Activated CD8-positive, alpha-beta T cell treated with anti-CD3 and anti-CD28 coated beads, Interleukin-2, amount 10 ng/mL, durations not matched to agents 7 days and 5 days (primary cell): ENCODE measurements at regions not wholly inside any gene's neighbourhood (a gene's known extent, or its start where the extent isn't known, plus 50 kb on each side); places are given as distances from the start of the nearest gene placed in this dataset.
"Not testable (repeated sequence)": the region's sequence is repeated elsewhere in the genome, so short reads cannot be mapped to it uniquely, and the experiment has no call there.

Experiments used
- ATAC-seq: fragments of 150-1000 bp; cut with Tn5 transposase; one replicate; pipeline ENCODE4 v1.10.0; 2021; ENCODE audit warnings: moderate library complexity
- CTCF ChIA-PET: fragments of 350-600 bp; sonication (Branson Sonifier 250); formaldehyde crosslinking; loops from one replicate; lab custom pipeline; 2021; ENCODE audit warnings: antibody characterized with exemption; lab: Charles Lee
- POLR2A ChIA-PET: fragments of 350-600 bp; sonication (Branson Sonifier 250); formaldehyde crosslinking; loops from one replicate; lab custom pipeline; 2021; ENCODE audit warnings: antibody characterized with exemption; lab: Charles Lee
- DNase-seq: peaks from one replicate; pipeline ENCODE4 v3.0.0-alpha.2; 2020
- H3K27ac Mint-ChIP-seq: one replicate; pipeline ENCODE4 v1.8.0; 2021; ENCODE audit warnings: mild to moderate bottlenecking, mixed read lengths
- H3K27me3 Mint-ChIP-seq: one replicate; pipeline ENCODE4 v1.8.0; 2021; ENCODE audit warnings: low read depth, mixed read lengths
- H3K36me3 Mint-ChIP-seq: one replicate; pipeline ENCODE4 v1.8.0; 2021; ENCODE audit warnings: low read depth, mixed read lengths
- H3K4me1 Mint-ChIP-seq: one replicate; pipeline ENCODE4 v1.8.0; 2021; ENCODE audit warnings: low read depth, mixed read lengths
- H3K4me3 Mint-ChIP-seq: one replicate; pipeline ENCODE4 v1.8.0; 2021; ENCODE audit warnings: mild to moderate bottlenecking, mixed read lengths
- H3K9me3 Mint-ChIP-seq: one replicate; pipeline ENCODE4 v1.8.0; 2022; ENCODE audit warnings: mixed read lengths; ENCODE audit not compliant: insufficient read depth

DNA sequence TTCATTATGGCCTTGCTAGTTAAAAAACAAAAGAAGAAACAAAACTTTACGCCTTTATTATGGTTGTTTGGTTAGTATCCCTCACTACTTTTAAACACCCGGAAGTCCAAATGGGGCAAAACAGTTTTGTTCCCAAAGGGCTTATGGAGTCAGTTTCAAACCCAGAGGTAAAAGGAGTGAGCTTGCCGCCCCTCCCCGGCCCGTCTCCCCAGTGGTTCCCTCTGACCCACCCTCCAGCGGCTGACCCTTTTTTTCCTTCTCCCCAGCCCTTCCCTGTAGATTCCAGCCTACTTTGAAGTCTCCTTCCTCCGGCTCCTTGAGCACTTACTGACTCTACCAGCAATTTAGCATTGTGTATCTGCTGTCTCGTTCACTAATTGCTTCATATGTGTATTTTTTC, 209.2 kb downstream of the ICOS start:
- Mint-ChIP-seq H3K27me3 (peaks cover 19% of the 10 kb centered on the region), H3K4me1 (peaks cover 7% of the 10 kb centered on the region), H3K9me3 (no peaks in the 10 kb centered on the region), H3K4me3 (peak overlapping the region; percentile 78), H3K27ac (peak overlapping the region; percentile 79), H3K36me3 (no peaks in the 10 kb centered on the region)
- POLR2A ChIA-PET, result no interaction called here
- peak; percentile 15 for ATAC-seq
- no peak for DNase-seq
- CTCF ChIA-PET, result interaction anchor here (0.6 to 3.1 kb wide), 35 partner anchors 8 to 1531 kb away, joined by 3 to 65 read pairs (median 4); no protein-coding TSS in a partner anchor

DNA sequence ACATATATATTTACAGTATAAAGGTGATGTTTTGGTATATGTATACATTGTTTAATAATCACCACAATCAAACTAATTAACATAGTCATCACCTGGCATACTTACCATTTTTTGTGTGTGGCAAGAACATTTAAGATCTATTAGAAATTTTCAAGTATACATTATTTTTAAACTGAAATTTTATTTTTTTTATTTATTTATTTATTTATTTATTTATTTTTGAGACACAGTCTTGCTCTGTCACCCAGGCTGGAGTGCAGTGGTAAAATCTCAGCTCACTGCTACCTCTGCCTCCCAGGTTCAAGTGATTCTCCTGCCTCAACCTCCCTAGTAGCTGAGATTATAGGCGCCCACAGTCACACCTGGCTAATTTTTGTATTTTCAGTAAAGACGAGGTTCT, 210.5 kb downstream of the ICOS start:
- H3K36me3 Mint-ChIP-seq, POLR2A ChIA-PET, DNase-seq, H3K27ac Mint-ChIP-seq, H3K9me3 Mint-ChIP-seq, ATAC-seq, H3K4me3 Mint-ChIP-seq, CTCF ChIA-PET, H3K4me1 Mint-ChIP-seq: not testable (repeated sequence)
- peaks cover 20% of the 10 kb centered on the region for H3K27me3 Mint-ChIP-seq

DNA sequence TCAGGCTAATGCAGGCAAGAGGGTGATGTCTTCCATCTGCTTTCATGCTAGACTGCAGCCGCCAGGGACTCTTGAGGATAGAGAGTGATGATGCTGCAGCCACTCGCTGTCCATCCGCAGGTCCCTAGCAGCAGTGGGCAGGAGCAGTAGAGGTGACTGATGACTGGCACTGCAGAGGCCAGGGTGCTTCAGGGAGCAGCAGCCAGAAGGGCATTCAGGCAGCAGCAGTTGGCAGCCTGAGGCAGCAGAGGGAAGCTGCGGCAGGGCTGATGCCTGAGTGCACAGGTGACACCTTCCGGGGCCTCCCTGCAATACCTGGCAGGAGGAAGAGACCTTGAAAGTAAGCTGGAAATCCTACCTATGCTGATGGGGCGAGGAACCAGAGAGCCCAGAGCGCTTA, 214.2 kb downstream of the ICOS start:
- Mint-ChIP-seq H3K27ac (no peak overlapping the region), H3K9me3 (no peaks in the 10 kb centered on the region), H3K4me3 (no peak overlapping the region), H3K36me3 (no peaks in the 10 kb centered on the region), H3K4me1 (peaks cover 3% of the 10 kb centered on the region), H3K27me3 (peaks cover 15% of the 10 kb centered on the region)
- DNase-seq (no peak), ATAC-seq (no peak)
- ChIA-PET CTCF (no interaction called here), POLR2A (no interaction called here)

DNA sequence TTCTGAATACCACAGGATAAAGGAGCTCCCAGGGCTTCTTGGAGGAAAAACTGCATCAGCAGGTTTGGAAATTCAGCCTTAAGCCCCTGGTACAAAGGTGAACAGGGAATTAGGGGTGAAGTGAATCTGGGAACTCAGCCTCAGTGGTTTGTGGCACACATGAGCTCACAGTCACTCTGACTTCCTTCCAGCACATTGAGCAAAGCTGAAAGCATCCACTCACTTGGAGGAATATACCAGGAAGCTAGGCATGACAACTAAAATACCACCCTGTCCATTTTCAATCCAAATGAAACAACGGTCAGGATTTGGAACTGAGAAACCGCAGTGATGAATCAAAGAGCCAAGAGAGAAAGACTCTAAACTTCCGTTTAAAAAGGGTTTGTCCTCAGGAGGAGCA, 216.1 kb downstream of the ICOS start:
- no peaks in the 10 kb centered on the region for H3K9me3 Mint-ChIP-seq
- no peak for ATAC-seq
- no peak overlapping the region for H3K4me3 Mint-ChIP-seq
- DNase-seq, result no peak
- ChIA-PET POLR2A (no interaction called here), CTCF (interaction anchor here (1.0 to 1.2 kb wide), 3 partner anchors 18 to 27 kb away, joined by 3 to 4 read pairs (median 3); no protein-coding TSS in a partner anchor)
- no peaks in the 10 kb centered on the region for H3K4me1 Mint-ChIP-seq
- H3K27ac Mint-ChIP-seq, result no peak overlapping the region
- H3K27me3 Mint-ChIP-seq, result peaks cover 13% of the 10 kb centered on the region
- H3K36me3 Mint-ChIP-seq, result no peaks in the 10 kb centered on the region

DNA sequence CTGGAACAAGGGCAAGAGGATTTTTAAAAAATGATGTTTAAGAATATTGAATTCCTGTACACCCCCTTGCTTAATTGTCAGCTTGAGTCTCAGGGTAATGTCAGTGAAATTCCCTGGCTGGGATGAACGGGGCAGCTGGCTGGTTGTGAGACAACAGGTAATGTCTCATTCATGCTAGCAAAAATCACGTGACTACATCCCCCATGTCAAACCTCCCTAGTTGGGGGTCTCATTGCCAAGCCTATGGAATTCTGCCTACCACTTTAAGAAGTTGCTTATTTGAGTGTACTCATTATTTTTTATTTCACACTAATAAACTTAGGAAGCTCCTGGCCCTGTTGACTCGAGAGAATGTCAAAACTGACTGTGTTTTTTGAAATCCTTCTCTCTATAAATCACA, 218.3 kb downstream of the ICOS start:
- peaks cover 3% of the 10 kb centered on the region for H3K27me3 Mint-ChIP-seq
- H3K4me3 Mint-ChIP-seq, result no peak overlapping the region
- ATAC-seq, result no peak
- no peaks in the 10 kb centered on the region for H3K9me3 Mint-ChIP-seq
- CTCF ChIA-PET, result interaction anchor here (0.6 to 2.6 kb wide), 4 partner anchors 10 to 82 kb away, joined by 3 to 16 read pairs (median 4); no protein-coding TSS in a partner anchor
- no peaks in the 10 kb centered on the region for H3K4me1 Mint-ChIP-seq
- H3K27ac Mint-ChIP-seq, result no peak overlapping the region
- no peak for DNase-seq
- H3K36me3 Mint-ChIP-seq, result no peaks in the 10 kb centered on the region
- POLR2A ChIA-PET, result no interaction called here

DNA sequence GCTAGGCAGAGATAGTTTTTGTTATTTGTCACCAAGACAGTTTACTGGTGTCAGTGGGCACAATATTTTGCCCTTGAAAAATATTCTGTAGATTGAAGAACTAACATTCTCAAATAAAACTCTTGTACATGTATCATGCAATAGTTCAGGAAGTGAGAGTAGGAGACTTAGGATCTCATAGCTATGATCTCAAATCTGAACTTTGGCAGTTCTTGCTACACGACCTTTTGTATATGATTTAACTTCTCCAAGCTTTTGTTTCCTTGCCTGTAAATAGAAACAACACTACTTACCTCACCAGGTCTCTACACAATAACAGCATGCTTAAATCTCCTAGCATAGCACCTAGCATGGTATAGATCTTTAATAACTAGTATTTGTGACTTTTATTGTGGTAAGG, 219.9 kb downstream of the ICOS start:
- ChIA-PET CTCF (no interaction called here), POLR2A (no interaction called here)
- no peaks in the 10 kb centered on the region for H3K9me3 Mint-ChIP-seq
- no peak overlapping the region for H3K27ac Mint-ChIP-seq
- ATAC-seq, result no peak
- no peaks in the 10 kb centered on the region for H3K4me1 Mint-ChIP-seq
- peaks cover 3% of the 10 kb centered on the region for H3K27me3 Mint-ChIP-seq
- no peak for DNase-seq
- no peak overlapping the region for H3K4me3 Mint-ChIP-seq
- H3K36me3 Mint-ChIP-seq, result no peaks in the 10 kb centered on the region

DNA sequence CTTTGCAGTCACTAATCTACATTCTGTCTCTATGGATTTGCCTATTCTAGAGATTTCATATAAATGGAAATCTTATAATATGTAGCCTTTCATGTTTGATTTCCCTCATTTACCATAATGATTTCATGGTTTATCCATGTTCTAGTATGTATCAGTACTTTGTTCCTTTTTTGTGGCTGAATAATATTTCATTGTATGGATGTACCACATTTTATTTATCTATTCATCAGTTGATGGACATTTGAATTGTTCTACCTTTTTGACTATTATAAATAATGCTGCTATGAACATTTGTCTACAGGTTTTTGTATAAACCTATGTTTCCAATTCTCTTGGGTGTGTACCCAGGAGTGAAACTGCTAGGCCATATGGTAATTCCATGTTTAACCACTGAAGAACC, 221.1 kb downstream of the ICOS start:
- DNase-seq, result no peak
- no peaks in the 10 kb centered on the region for H3K9me3 Mint-ChIP-seq
- H3K4me3 Mint-ChIP-seq, result no peak overlapping the region
- no peak overlapping the region for H3K27ac Mint-ChIP-seq
- ATAC-seq, result no peak
- H3K36me3 Mint-ChIP-seq, result no peaks in the 10 kb centered on the region
- ChIA-PET POLR2A (no interaction called here), CTCF (interaction anchor here (1.0 kb wide), 1 partner anchor 20 kb away, joined by 4 read pairs; no protein-coding TSS in a partner anchor)
- H3K4me1 Mint-ChIP-seq, result no peaks in the 10 kb centered on the region
- H3K27me3 Mint-ChIP-seq, result peaks cover 3% of the 10 kb centered on the region

DNA sequence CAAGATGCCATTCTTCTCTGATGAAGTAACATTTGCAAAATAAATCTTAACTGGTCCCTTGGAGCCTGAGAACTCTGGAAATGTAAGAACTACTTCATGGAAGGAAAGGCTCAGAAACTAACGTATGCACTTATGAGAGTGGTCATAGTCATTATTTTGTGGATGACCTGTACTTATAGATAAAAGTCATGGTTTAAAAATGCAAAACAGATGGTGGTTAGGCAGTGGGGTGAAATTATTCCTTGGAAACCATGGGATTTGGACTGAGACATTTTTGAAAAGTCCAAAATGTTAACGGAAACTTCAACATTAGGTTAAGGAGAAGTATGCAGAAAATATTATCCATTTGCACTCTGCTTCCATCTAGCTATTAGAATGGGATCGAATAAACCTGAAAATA, 223.0 kb downstream of the ICOS start:
- CTCF ChIA-PET, result interaction anchor here (2.1 kb wide), 1 partner anchor 19 kb away, joined by 10 read pairs; no protein-coding TSS in a partner anchor
- ATAC-seq (no peak), DNase-seq (no peak)
- no peak overlapping the region for H3K27ac Mint-ChIP-seq
- H3K4me3 Mint-ChIP-seq, result no peak overlapping the region
- H3K36me3 Mint-ChIP-seq, result no peaks in the 10 kb centered on the region
- no peaks in the 10 kb centered on the region for H3K4me1 Mint-ChIP-seq
- H3K9me3 Mint-ChIP-seq, result no peaks in the 10 kb centered on the region
- peaks cover 7% of the 10 kb centered on the region for H3K27me3 Mint-ChIP-seq
- POLR2A ChIA-PET, result no interaction called here

DNA sequence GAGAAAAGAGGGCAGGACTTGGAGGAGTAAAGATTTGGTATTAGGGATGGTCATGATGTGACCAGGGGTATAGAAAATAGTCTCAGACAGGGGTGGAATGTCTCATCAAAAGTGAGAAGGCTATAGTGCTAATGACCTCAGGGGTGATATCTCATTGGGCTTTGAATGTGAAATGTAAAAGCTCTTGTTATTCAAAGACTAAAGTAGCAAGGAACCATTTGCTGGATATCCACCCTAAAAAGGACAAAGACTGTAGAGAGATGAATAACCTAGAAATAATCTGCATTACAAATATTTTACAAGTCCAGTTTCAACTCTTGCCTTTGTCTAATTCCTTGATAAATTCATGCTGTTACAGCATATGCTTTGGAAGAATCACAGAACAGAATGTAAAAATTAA, 224.4 kb downstream of the ICOS start:
- CTCF ChIA-PET, result interaction anchor here (0.9 to 2.4 kb wide), 4 partner anchors 16 to 17 kb away, joined by 3 to 12 read pairs (median 7); no protein-coding TSS in a partner anchor
- H3K27ac Mint-ChIP-seq, result no peak overlapping the region

DNA sequence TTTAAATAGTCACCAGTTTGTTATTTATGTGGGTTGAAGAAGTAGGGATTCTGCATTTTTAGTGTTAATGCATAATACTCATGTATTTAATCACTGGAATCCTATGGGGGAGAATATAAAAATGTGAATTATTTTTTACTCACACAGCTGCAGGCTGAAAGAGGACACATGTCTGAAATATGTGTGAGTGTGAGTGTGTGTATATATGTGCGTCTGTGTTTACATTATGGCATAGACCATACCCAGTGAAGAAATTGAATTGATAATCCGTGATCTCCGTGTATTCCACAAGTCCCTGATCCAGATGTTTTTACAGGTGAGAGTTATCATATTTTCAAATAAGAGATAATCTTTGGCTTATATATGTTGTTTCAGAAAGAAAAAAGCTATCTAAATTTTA, 225.3 kb downstream of the ICOS start:
- ATAC-seq (no peak), DNase-seq (no peak)
- POLR2A ChIA-PET, result no interaction called here
- H3K9me3 Mint-ChIP-seq, result no peaks in the 10 kb centered on the region
- H3K27me3 Mint-ChIP-seq, result peaks cover 12% of the 10 kb centered on the region
- no peak overlapping the region for H3K4me3 Mint-ChIP-seq
- H3K4me1 Mint-ChIP-seq, result no peaks in the 10 kb centered on the region
- no peaks in the 10 kb centered on the region for H3K36me3 Mint-ChIP-seq
- CTCF ChIA-PET, result interaction anchor here (1.3 to 2.4 kb wide), 2 partner anchors 16 to 18 kb away, joined by 4 to 12 read pairs; no protein-coding TSS in a partner anchor
- no peak overlapping the region for H3K27ac Mint-ChIP-seq

More for the DNA sequence above, 224.4 kb downstream of the ICOS start:
- no peaks in the 10 kb centered on the region for H3K4me1 Mint-ChIP-seq
- no peaks in the 10 kb centered on the region for H3K36me3 Mint-ChIP-seq
- peaks cover 11% of the 10 kb centered on the region for H3K27me3 Mint-ChIP-seq
- DNase-seq (no peak), ATAC-seq (no peak)
- POLR2A ChIA-PET, result no interaction called here
- no peak overlapping the region for H3K4me3 Mint-ChIP-seq
- no peaks in the 10 kb centered on the region for H3K9me3 Mint-ChIP-seq

DNA sequence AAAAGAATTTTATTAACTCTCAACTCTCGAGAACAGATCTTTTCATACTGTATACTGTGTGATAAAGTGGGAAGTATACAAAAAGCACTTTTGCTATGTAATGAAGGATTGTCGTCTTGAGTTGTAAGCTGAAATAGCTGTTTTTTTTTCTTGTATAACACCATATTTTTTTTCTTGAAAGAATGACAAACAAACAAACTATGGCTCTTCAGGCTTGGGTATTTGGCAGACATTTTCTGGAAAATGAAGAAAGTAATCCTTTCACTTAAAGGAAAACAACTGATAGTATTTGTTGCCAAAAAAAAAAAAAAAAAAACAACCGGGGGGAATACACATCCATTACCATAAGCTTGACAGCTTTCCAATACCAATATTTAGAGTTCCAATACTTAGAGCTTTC, 230.4 kb downstream of the ICOS start:
- Mint-ChIP-seq H3K27me3 (peaks cover 13% of the 10 kb centered on the region), H3K4me3 (no peak overlapping the region), H3K27ac (no peak overlapping the region), H3K9me3 (no peaks in the 10 kb centered on the region), H3K4me1 (no peaks in the 10 kb centered on the region), H3K36me3 (no peaks in the 10 kb centered on the region)
- ChIA-PET POLR2A (no interaction called here), CTCF (interaction anchor here (0.7 to 1.7 kb wide), 2 partner anchors 11 to 60 kb away, joined by 4 to 8 read pairs; no protein-coding TSS in a partner anchor)
- DNase-seq, result no peak
- no peak for ATAC-seq

DNA sequence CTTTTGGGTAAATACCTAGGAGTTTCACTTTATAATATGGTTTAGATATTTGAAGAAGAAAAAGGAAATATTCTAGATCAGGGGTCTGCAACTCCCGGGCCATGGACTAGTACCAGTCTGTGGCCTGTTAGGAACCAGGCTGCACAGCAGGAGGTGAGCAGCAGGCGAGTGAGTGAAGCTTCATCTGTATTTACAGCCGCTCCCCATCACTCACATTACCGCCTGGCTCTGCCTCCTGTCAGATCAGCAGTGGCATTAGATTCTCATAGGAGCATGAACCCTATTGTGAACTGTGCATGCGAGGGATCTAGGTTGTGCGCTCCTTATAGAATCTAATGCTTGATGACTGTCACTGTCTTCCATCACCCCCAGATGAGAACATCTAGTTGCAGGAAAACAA, 231.1 kb downstream of the ICOS start:
- ATAC-seq, H3K27ac Mint-ChIP-seq, H3K4me1 Mint-ChIP-seq, H3K4me3 Mint-ChIP-seq, H3K9me3 Mint-ChIP-seq, H3K36me3 Mint-ChIP-seq, DNase-seq: not testable (repeated sequence)
- ChIA-PET POLR2A (interaction anchor here (0.6 kb wide), 1 partner anchor 1412 kb away, joined by 3 read pairs; no protein-coding TSS in a partner anchor), CTCF (interaction anchor here (0.7 to 1.7 kb wide), 2 partner anchors 10 to 61 kb away, joined by 4 to 8 read pairs; no protein-coding TSS in a partner anchor)
- H3K27me3 Mint-ChIP-seq, result peaks cover 13% of the 10 kb centered on the region
